Spinal cord (tissue), 9 donors: ENCODE measurements at regions not wholly inside any gene's neighbourhood (a gene's known extent, or its start where the extent isn't known, plus 50 kb on each side); places are given as distances from the start of the nearest gene placed in this dataset.
A peak's percentile ranks its signal among the peaks of the same experiment; 100 is the strongest.

ENCODE experiments used
- DNase-seq, 6 donors: peaks; one replicate each; pipeline versions ENCODE4 v3.0.0 to v3.0.0-alpha.2; 2013 to 2015; ENCODE audit warnings: low spot score in 6 of 6, low read depth in 4 of 6
- H3K27ac ChIP-seq: one replicate; pipeline ENCODE4 v1.5.1; 2013; ENCODE audit warnings: low read depth, low read length, control low read depth
- H3K27me3 ChIP-seq: one replicate; pipeline ENCODE4 v1.6.1; 2013; ENCODE audit warnings: low read length; ENCODE audit not compliant: control insufficient read depth, insufficient read depth
- H3K36me3 ChIP-seq: one replicate; pipeline ENCODE4 v1.6.1; 2013; ENCODE audit warnings: low read length; ENCODE audit not compliant: control insufficient read depth, insufficient read depth
- H3K4me1 ChIP-seq: one replicate; pipeline ENCODE4 v1.6.1; 2013; ENCODE audit warnings: low read length; ENCODE audit not compliant: control insufficient read depth, insufficient read depth
- H3K4me3 ChIP-seq: one replicate; pipeline ENCODE4 v1.5.1; 2013; ENCODE audit warnings: low read depth, low read length, control low read depth
- H3K9me3 ChIP-seq: one replicate; pipeline ENCODE4 v1.6.1; 2013; ENCODE audit warnings: low read length; ENCODE audit not compliant: control insufficient read depth, insufficient read depth
- WGBS: methylation state at CpG from one replicate; pipeline ENCODE4 v1.1.5; 2013; ENCODE audit warnings: missing lambda C conversion rate; ENCODE audit not compliant: insufficient coverage; 5-methylcytosine and 5-hydroxymethylcytosine counted together
- donor health status: healthy.

GRCh38 chr1:95321531-95321930 is 87.5 kb downstream of the RWDD3 start:
- no peaks in the 10 kb centered on the region for H3K9me3 ChIP-seq
- H3K36me3 ChIP-seq, result no peaks in the 10 kb centered on the region
- DNase-seq, result peak in 2 of 6 donors; percentile 73 to 83
- H3K27me3 ChIP-seq, result no peaks in the 10 kb centered on the region
- no CpG with 5 or more reads among the region's 3 CpGs for WGBS
- H3K27ac ChIP-seq, result no peak overlapping the region
- H3K4me3 ChIP-seq, result peak overlapping the region; percentile 16
- no peaks in the 10 kb centered on the region for H3K4me1 ChIP-seq

DNA sequence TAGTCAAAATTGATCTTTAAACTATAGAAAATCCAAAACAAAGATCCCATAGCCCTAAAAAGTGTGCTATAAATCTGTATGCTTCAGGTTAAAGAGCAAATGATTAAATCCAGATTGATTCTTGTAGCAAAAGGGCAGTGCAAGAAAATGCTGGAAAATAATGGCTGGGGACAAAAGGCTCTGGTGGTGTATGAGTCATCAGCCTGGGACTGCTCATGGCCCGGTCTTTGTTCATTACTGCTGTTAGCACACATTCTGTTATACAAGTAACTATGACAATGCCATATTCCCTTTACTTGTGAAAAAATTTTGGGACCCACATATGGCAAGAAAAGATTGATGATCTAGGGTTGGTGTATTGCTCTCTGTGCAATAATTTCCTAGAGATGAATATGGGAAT is 89.1 kb downstream of the RWDD3 start:
- no CpG with 5 or more reads among the region's 1 CpG for WGBS
- no peak for DNase-seq
- no peaks in the 10 kb centered on the region for H3K4me1 ChIP-seq
- H3K36me3 ChIP-seq, result no peaks in the 10 kb centered on the region
- no peaks in the 10 kb centered on the region for H3K27me3 ChIP-seq
- H3K27ac ChIP-seq, result no peak overlapping the region
- no peak overlapping the region for H3K4me3 ChIP-seq
- H3K9me3 ChIP-seq, result no peaks in the 10 kb centered on the region

- Histone ChIP-seq H3K36me3 (no peaks in the 10 kb centered on the region), H3K9me3 (no peaks in the 10 kb centered on the region), H3K4me1 (no peaks in the 10 kb centered on the region), H3K27me3 (no peaks in the 10 kb centered on the region), H3K27ac (no peak overlapping the region), H3K4me3 (no peak overlapping the region)
- WGBS, result 83% methylated on average over 2 of the region's 4 CpGs
- DNase-seq, result peak in 1 of 6 donors; percentile 82
These were observed 91.3 kb downstream of the RWDD3 start for GRCh38 chr1:95325349-95325748.

- Histone ChIP-seq H3K9me3 (no peaks in the 10 kb centered on the region), H3K27me3 (no peaks in the 10 kb centered on the region), H3K27ac (no peak overlapping the region), H3K4me3 (no peak overlapping the region), H3K4me1 (no peaks in the 10 kb centered on the region), H3K36me3 (no peaks in the 10 kb centered on the region)
- 79% methylated on average over 4 of the region's 4 CpGs for WGBS
- no peak for DNase-seq
These were observed 92.0 kb downstream of the RWDD3 start for GRCh38 chr1:95326023-95326422.

DNA sequence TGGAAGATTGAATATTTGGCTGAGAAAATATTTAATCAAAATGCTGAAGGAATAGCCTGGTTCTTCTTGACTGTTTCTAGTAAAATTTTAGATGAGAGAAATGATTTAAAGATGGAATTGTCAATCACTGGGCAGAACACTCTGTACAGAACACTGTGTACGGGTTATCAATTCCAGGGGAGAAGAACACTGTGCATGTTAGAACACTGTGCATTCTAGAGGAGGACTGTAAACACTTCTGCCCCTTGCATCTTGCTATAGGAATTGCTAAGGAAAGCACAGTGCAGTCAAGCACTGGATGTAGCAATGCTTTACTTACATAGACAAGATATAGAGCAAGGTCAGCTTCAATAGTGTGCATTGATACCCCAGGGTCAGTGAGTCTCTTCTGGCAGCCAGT is 98.7 kb downstream of the RWDD3 start:
- WGBS, result 92% methylated on average over 1 of the region's 1 CpG
- H3K9me3 ChIP-seq, result no peaks in the 10 kb centered on the region
- no peaks in the 10 kb centered on the region for H3K27me3 ChIP-seq
- no peak overlapping the region for H3K27ac ChIP-seq
- DNase-seq, result no peak
- no peaks in the 10 kb centered on the region for H3K36me3 ChIP-seq
- no peaks in the 10 kb centered on the region for H3K4me1 ChIP-seq
- H3K4me3 ChIP-seq, result no peak overlapping the region

GRCh38 chr1:95339377-95339776 is 105.4 kb downstream of the RWDD3 start:
- no peak for DNase-seq
- Histone ChIP-seq H3K4me3 (no peak overlapping the region), H3K27me3 (no peaks in the 10 kb centered on the region), H3K27ac (no peak overlapping the region), H3K9me3 (no peaks in the 10 kb centered on the region), H3K4me1 (no peaks in the 10 kb centered on the region), H3K36me3 (no peaks in the 10 kb centered on the region)
- WGBS, result 98% methylated on average over 7 of the region's 9 CpGs

DNA sequence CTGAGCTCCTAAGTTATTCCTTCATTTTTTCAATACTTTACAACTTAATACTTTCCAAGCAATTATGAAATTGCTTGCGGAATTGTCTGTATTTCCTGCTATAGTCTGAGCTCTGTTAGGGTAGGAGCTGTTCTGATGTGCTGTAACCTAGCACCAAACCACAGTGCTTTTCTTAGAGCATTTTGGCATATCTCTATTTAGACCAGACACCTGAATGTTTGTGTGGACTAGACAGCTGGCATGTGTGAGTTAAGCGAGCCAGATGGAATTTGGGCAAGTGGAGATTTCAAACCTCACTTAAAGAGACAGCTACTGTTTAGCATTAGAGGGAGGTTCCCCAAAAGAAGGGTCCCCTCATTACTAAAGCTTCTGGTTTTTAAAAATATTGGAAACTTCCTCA is 106.1 kb downstream of the RWDD3 start:
- peak in 1 of 6 donors; percentile 52 for DNase-seq
- H3K27ac ChIP-seq, result no peak overlapping the region
- H3K27me3 ChIP-seq, result no peaks in the 10 kb centered on the region
- H3K36me3 ChIP-seq, result no peaks in the 10 kb centered on the region
- WGBS, result no CpG with 5 or more reads among the region's 2 CpGs
- H3K4me3 ChIP-seq, result no peak overlapping the region
- no peaks in the 10 kb centered on the region for H3K9me3 ChIP-seq
- no peaks in the 10 kb centered on the region for H3K4me1 ChIP-seq

GRCh38 chr1:95352767-95353166 is 118.8 kb downstream of the RWDD3 start:
- Histone ChIP-seq H3K4me1 (no peaks in the 10 kb centered on the region), H3K27ac (no peak overlapping the region), H3K36me3 (no peaks in the 10 kb centered on the region), H3K4me3 (no peak overlapping the region), H3K9me3 (no peaks in the 10 kb centered on the region), H3K27me3 (no peaks in the 10 kb centered on the region)
- WGBS, result 33% methylated on average over 1 of the region's 2 CpGs
- no peak for DNase-seq

GRCh38 chr1:95353194-95353593 is 119.2 kb downstream of the RWDD3 start:
- peak in 2 of 6 donors; percentile 60 to 76 for DNase-seq
- Histone ChIP-seq H3K9me3 (no peaks in the 10 kb centered on the region), H3K36me3 (no peaks in the 10 kb centered on the region), H3K27ac (no peak overlapping the region), H3K4me1 (no peaks in the 10 kb centered on the region), H3K4me3 (no peak overlapping the region), H3K27me3 (no peaks in the 10 kb centered on the region)
- WGBS, result 17% methylated on average over 1 of the region's 3 CpGs

GRCh38 chr1:95364546-95364945 is 130.5 kb downstream of the RWDD3 start:
- H3K4me3 ChIP-seq, result no peak overlapping the region

More at GRCh38 chr1:95364546-95364945, 130.5 kb downstream of the RWDD3 start:
- H3K9me3 ChIP-seq, result no peaks in the 10 kb centered on the region
- no peak overlapping the region for H3K27ac ChIP-seq
- no CpG with 5 or more reads among the region's 1 CpG for WGBS
- no peaks in the 10 kb centered on the region for H3K36me3 ChIP-seq
- H3K4me1 ChIP-seq, result no peaks in the 10 kb centered on the region
- DNase-seq, result no peak
- H3K27me3 ChIP-seq, result no peaks in the 10 kb centered on the region
